ENCODE measurements at regions not wholly inside any gene's neighbourhood (a gene's known extent, or its start where the extent isn't known, plus 50 kb on each side); places are given as distances from the start of the nearest gene placed in this dataset.
"Not testable (repeated sequence)": the region's sequence is repeated elsewhere in the genome, so short reads cannot be mapped to it uniquely, and the experiment has no call there.

GRCh38 chr10:133785846-133786602 lies 159.4 kb upstream of the FRG2B start:
- H2AK5ac ChIP-seq (ENCODE audit: low read depth, low read length); H3K79me1 ChIP-seq (ENCODE audit: low read depth in 1 of 2, low read length in 2 of 2); intact Hi-C loops (cut with micrococcal nuclease); H4K91ac ChIP-seq (ENCODE audit: insufficient read depth, low read depth, low read length); H3K23ac ChIP-seq (ENCODE audit: low read depth, low read length); H2BK20ac ChIP-seq (ENCODE audit: low read depth, low read length); H2BK5ac ChIP-seq (ENCODE audit: low read depth, low read length, poor library complexity, severe bottlenecking); H3K4me1 ChIP-seq (ENCODE audit: control insufficient read depth, insufficient read depth, low read length); H3K14ac ChIP-seq (replicated peaks; ENCODE audit: low read depth, low read length); H3K9me1 ChIP-seq (ENCODE audit: insufficient read depth, low read length); BruUV-seq (replicated peaks); in situ Hi-C loops (cut with MboI; ENCODE audit: low sequenced_read_pairs); H4K8ac ChIP-seq (ENCODE audit: low read depth in 2 of 2, low read length in 2 of 2); H3K9me3 ChIP-seq (ENCODE audit: control insufficient read depth, insufficient read depth, low read length); H2BK15ac ChIP-seq (ENCODE audit: low read depth, low read length); POLR2A ChIA-PET (ENCODE audit: unreplicated experiment); H2AFZ ChIP-seq (replicated peaks; ENCODE audit: low read length, poor library complexity); DNase-seq; H4K5ac ChIP-seq (ENCODE audit: low read depth, low read length); H3K4me2 ChIP-seq (ENCODE audit: low read depth, low read length); H3K18ac ChIP-seq (ENCODE audit: low read depth, low read length); ATAC-seq (ENCODE audit: low read depth); dilution Hi-C loops (cut with HindIII; ENCODE audit: low sequenced_read_pairs, unreplicated experiment); H4K20me1 ChIP-seq (ENCODE audit: insufficient read depth, low read length); H3K9ac ChIP-seq (ENCODE audit: low read depth, low read length); CTCF ChIA-PET; H3K27me3 ChIP-seq (ENCODE audit: control insufficient read depth, insufficient read depth, low read length); H3K27ac ChIP-seq (ENCODE audit: insufficient read depth, low read length); H3K36me3 ChIP-seq (ENCODE audit: control insufficient read depth, insufficient read depth, low read length); H3K4ac ChIP-seq (ENCODE audit: low read depth, low read length); H3K56ac ChIP-seq (ENCODE audit: extremely low read depth, insufficient read depth, low read length); H2BK120ac ChIP-seq (ENCODE audit: low read depth, low read length); H2AK9ac ChIP-seq (replicated peaks; ENCODE audit: low read depth, low read length, poor library complexity); H3K4me3 ChIP-seq (ENCODE audit: insufficient read depth, low read depth, low read length): not testable (repeated sequence)
- WGBS, 2 experiments (ENCODE audit: extremely low coverage in 2 of 2, insufficient read length in 1 of 2), result no CpG with 5 or more reads among the region's 85 CpGs

GRCh38 chr10:133785178-133785577 lies 158.6 kb upstream of the FRG2B start:
- H3K4me2 ChIP-seq (ENCODE audit: low read depth, low read length); H2BK20ac ChIP-seq (ENCODE audit: low read depth, low read length); H4K91ac ChIP-seq (ENCODE audit: insufficient read depth, low read depth, low read length); H3K4me1 ChIP-seq (ENCODE audit: control insufficient read depth, insufficient read depth, low read length); H3K27ac ChIP-seq (ENCODE audit: insufficient read depth, low read length); H3K27me3 ChIP-seq (ENCODE audit: control insufficient read depth, insufficient read depth, low read length); H4K8ac ChIP-seq (ENCODE audit: low read depth in 2 of 2, low read length in 2 of 2); dilution Hi-C loops (cut with HindIII; ENCODE audit: low sequenced_read_pairs, unreplicated experiment); in situ Hi-C loops (cut with MboI; ENCODE audit: low sequenced_read_pairs); H3K36me3 ChIP-seq (ENCODE audit: control insufficient read depth, insufficient read depth, low read length); H2BK120ac ChIP-seq (ENCODE audit: low read depth, low read length); intact Hi-C loops (cut with micrococcal nuclease); CTCF ChIA-PET; ATAC-seq (ENCODE audit: low read depth); H2AFZ ChIP-seq (replicated peaks; ENCODE audit: low read length, poor library complexity); H2BK15ac ChIP-seq (ENCODE audit: low read depth, low read length); H3K4ac ChIP-seq (ENCODE audit: low read depth, low read length); DNase-seq; H2AK5ac ChIP-seq (ENCODE audit: low read depth, low read length); H4K20me1 ChIP-seq (ENCODE audit: insufficient read depth, low read length); H3K4me3 ChIP-seq (ENCODE audit: insufficient read depth, low read depth, low read length); H3K18ac ChIP-seq (ENCODE audit: low read depth, low read length); POLR2A ChIA-PET (ENCODE audit: unreplicated experiment); BruUV-seq (replicated peaks); H3K23ac ChIP-seq (ENCODE audit: low read depth, low read length); H2BK5ac ChIP-seq (ENCODE audit: low read depth, low read length, poor library complexity, severe bottlenecking); H3K14ac ChIP-seq (replicated peaks; ENCODE audit: low read depth, low read length); H3K79me1 ChIP-seq (ENCODE audit: low read depth in 1 of 2, low read length in 2 of 2); H3K9me1 ChIP-seq (ENCODE audit: insufficient read depth, low read length); H4K5ac ChIP-seq (ENCODE audit: low read depth, low read length); H3K56ac ChIP-seq (ENCODE audit: extremely low read depth, insufficient read depth, low read length); H2AK9ac ChIP-seq (replicated peaks; ENCODE audit: low read depth, low read length, poor library complexity); H3K9ac ChIP-seq (ENCODE audit: low read depth, low read length); H3K9me3 ChIP-seq (ENCODE audit: control insufficient read depth, insufficient read depth, low read length): not testable (repeated sequence)
- WGBS, 2 experiments (ENCODE audit: extremely low coverage in 2 of 2, insufficient read length in 1 of 2), result no CpG with 5 or more reads among the region's 5 CpGs

Data from IMR-90 (cell line).